HEK293 (cell line): ENCODE measurements at regions not wholly inside any gene's neighbourhood (a gene's known extent, or its start where the extent isn't known, plus 50 kb on each side); places are given as distances from the start of the nearest gene placed in this dataset.

Source experiments
- CTCF ChIA-PET: fragments of 350-600 bp; formaldehyde crosslinking; extraction: SDS; loops from one replicate; lab custom pipeline; 2021; ENCODE audit warnings: antibody characterized with exemption; lab: Yijun Ruan, JAX
- POLR2A ChIA-PET: fragments of 300-600 bp; formaldehyde crosslinking; extraction: SDS; loops from one replicate; lab custom pipeline; 2020; ENCODE audit warnings: antibody characterized with exemption, inconsistent platforms; lab: Yijun Ruan, JAX
- H3K27ac ChIP-seq: fragments of 200-500 bp; sonication (Bioruptor generic); 2 replicates; pipeline ENCODE4 v1.5.1; 2014; ENCODE audit warnings: low read depth, low read length, control low read depth, inconsistent platforms; ENCODE audit errors: extremely low read depth
- H3K36me3 ChIP-seq, 2 experiments: fragments of 200-500 bp in 1 of 2; sonication (Bioruptor generic) in 1 of 2; 1 replicate in 1 of 2; 2 replicates in 1 of 2; pipeline ENCODE4 v1.5.1; 2014 to 2017; ENCODE audit warnings: inconsistent platforms in 2 of 2, low read length in 2 of 2; ENCODE audit not compliant: control insufficient read depth in 2 of 2, insufficient read depth in 1 of 2
- H3K4me1 ChIP-seq: fragments of 200-500 bp; sonication (Bioruptor generic); 2 replicates; pipeline ENCODE4 v1.5.1; 2014; ENCODE audit warnings: mild to moderate bottlenecking, low read length, inconsistent platforms; ENCODE audit not compliant: control insufficient read depth, insufficient read depth
- H3K4me3 ChIP-seq: 2 replicates; pipeline ENCODE4 v1.5.1; 2011; ENCODE audit warnings: low read depth, mild to moderate bottlenecking, control low read depth, low read length, moderate library complexity
- H3K9me3 ChIP-seq: fragments of 200-500 bp; sonication (Bioruptor generic); 2 replicates; pipeline ENCODE4 v1.5.1; 2014; ENCODE audit warnings: low read depth, low read length, inconsistent platforms; ENCODE audit not compliant: control insufficient read depth, insufficient read depth
- ATF2 ChIP-seq: fragments of 450-650 bp; formaldehyde crosslinking; IDR thresholded peaks from 2 replicates; pipeline ENCODE4 v1.5.1; 2016; ENCODE audit warnings: missing biosample characterization, missing genetic modification characterization, low read depth
- GLIS1 ChIP-seq: fragments of 450-650 bp; formaldehyde crosslinking; IDR thresholded peaks from 2 replicates; pipeline ENCODE4 v1.5.1; 2016; ENCODE audit warnings: missing biosample characterization, missing genetic modification characterization
- HIC1 ChIP-seq: fragments of 450-650 bp; formaldehyde crosslinking; IDR thresholded peaks from 2 replicates; pipeline ENCODE4 v1.5.1; 2016; ENCODE audit warnings: missing biosample characterization, missing genetic modification characterization
- KLF8 ChIP-seq: fragments of 450-650 bp; formaldehyde crosslinking; IDR thresholded peaks from 2 replicates; pipeline ENCODE4 v1.5.1; 2016; ENCODE audit warnings: missing biosample characterization, missing genetic modification characterization
- MZF1 ChIP-seq: fragments of 450-650 bp; formaldehyde crosslinking; IDR thresholded peaks from 2 replicates; pipeline ENCODE4 v1.5.1; 2017; ENCODE audit warnings: missing biosample characterization, missing genetic modification characterization, borderline replicate concordance
- PATZ1 ChIP-seq: fragments of 450-650 bp; formaldehyde crosslinking; IDR thresholded peaks from 2 replicates; pipeline ENCODE4 v1.5.1; 2016; ENCODE audit warnings: missing biosample characterization, missing genetic modification characterization
- PRDM1 ChIP-seq: fragments of 450-650 bp; formaldehyde crosslinking; IDR thresholded peaks from 2 replicates; pipeline ENCODE4; 2016; ENCODE audit warnings: missing biosample characterization, missing genetic modification characterization
- PRDM2 ChIP-seq: fragments of 450-650 bp; formaldehyde crosslinking; IDR thresholded peaks from 2 replicates; pipeline ENCODE4 v1.5.1; 2016; ENCODE audit warnings: missing biosample characterization, missing genetic modification characterization, borderline replicate concordance
- PRDM6 ChIP-seq: fragments of 450-650 bp; formaldehyde crosslinking; IDR thresholded peaks from 2 replicates; pipeline ENCODE4 v1.5.1; 2017; ENCODE audit warnings: missing biosample characterization, missing genetic modification characterization
- ZBTB8A ChIP-seq: fragments of 450-650 bp; formaldehyde crosslinking; IDR thresholded peaks from 2 replicates; pipeline ENCODE4 v1.5.1; 2016; ENCODE audit warnings: missing biosample characterization, missing genetic modification characterization
- ZNF19 ChIP-seq: fragments of 450-650 bp; formaldehyde crosslinking; IDR thresholded peaks from 2 replicates; pipeline ENCODE4; 2016; ENCODE audit warnings: missing biosample characterization, missing genetic modification characterization, low read depth
- ZNF362 ChIP-seq: fragments of 450-650 bp; formaldehyde crosslinking; IDR thresholded peaks from 2 replicates; pipeline ENCODE4 v1.5.1; 2016; ENCODE audit warnings: missing biosample characterization, missing genetic modification characterization
- ZNF366 ChIP-seq: fragments of 450-650 bp; formaldehyde crosslinking; conservative IDR thresholded peaks from 2 replicates; pipeline ENCODE4 v1.5.1; 2016; ENCODE audit warnings: missing biosample characterization, missing genetic modification characterization
- ZNF473 ChIP-seq: fragments of 450-650 bp; formaldehyde crosslinking; IDR thresholded peaks from 2 replicates; pipeline ENCODE4 v1.5.1; 2017; ENCODE audit warnings: missing biosample characterization, missing genetic modification characterization
- ZNF530 ChIP-seq: fragments of 450-650 bp; formaldehyde crosslinking; IDR thresholded peaks from 2 replicates; pipeline ENCODE4 v1.5.1; 2016; ENCODE audit warnings: low read depth, missing biosample characterization, missing genetic modification characterization
- ZNF548 ChIP-seq: fragments of 450-650 bp; formaldehyde crosslinking; IDR thresholded peaks from 2 replicates; pipeline ENCODE4 v1.5.1; 2016; ENCODE audit warnings: missing biosample characterization, missing genetic modification characterization
- ZNF600 ChIP-seq: fragments of 450-650 bp; formaldehyde crosslinking; IDR thresholded peaks from 2 replicates; pipeline ENCODE4 v1.5.1; 2016; ENCODE audit warnings: missing biosample characterization, missing genetic modification characterization
- ZNF629 ChIP-seq: fragments of 450-650 bp; formaldehyde crosslinking; IDR thresholded peaks from 2 replicates; pipeline ENCODE4 v1.5.1; 2017; ENCODE audit warnings: missing biosample characterization, missing genetic modification characterization

GRCh38 chr11:116543911-116544475 is 228.8 kb downstream of the BUD13 start (continued):
- TF ChIP-seq PRDM2 (tag by site-specific recombination) (no peak), ZNF629 (tag by site-specific recombination) (no peak), ZNF600 (tag by site-specific recombination) (no peak)

GRCh38 chr11:116543099-116543498 is 229.7 kb downstream of the BUD13 start:
- H3K4me1 ChIP-seq, result no peaks in the 10 kb centered on the region
- ChIA-PET CTCF (no interaction called here), POLR2A (no interaction called here)
- H3K4me3 ChIP-seq, result no peak overlapping the region
- H3K27ac ChIP-seq, result no peak overlapping the region
- no peak for TF ChIP-seq MZF1 (tag by site-specific recombination)
- TF ChIP-seq KLF8, result no peak
- TF ChIP-seq ZNF548 (tag by site-specific recombination), result no peak
- no peak for TF ChIP-seq PATZ1 (tag by site-specific recombination)
- TF ChIP-seq HIC1 (tag by site-specific recombination), result no peak
- no peaks in the 10 kb centered on the region for H3K36me3 ChIP-seq
- no peaks in the 10 kb centered on the region for H3K9me3 ChIP-seq

- Histone ChIP-seq H3K4me3 (no peak overlapping the region), H3K36me3 (no peaks in the 10 kb centered on the region), H3K9me3 (no peaks in the 10 kb centered on the region), H3K27ac (no peak overlapping the region), H3K4me1 (no peaks in the 10 kb centered on the region)
- ChIA-PET CTCF (interaction anchor here (0.7 to 0.8 kb wide), 2 partner anchors 261 to 1472 kb away, joined by 3 to 4 read pairs; no protein-coding TSS in a partner anchor), POLR2A (no interaction called here)
- no peak for TF ChIP-seq PRDM1 (tag by site-specific recombination)
- TF ChIP-seq ZNF366, result no peak
- no peak for TF ChIP-seq ZNF362 (tag by site-specific recombination)
- no peak for TF ChIP-seq GLIS1 (tag by site-specific recombination)
- TF ChIP-seq ZNF19 (tag by site-specific recombination), result no peak
- no peak for TF ChIP-seq ZBTB8A (tag by site-specific recombination)
- no peak for TF ChIP-seq ZNF530 (tag by site-specific recombination)
- TF ChIP-seq PRDM6 (tag by site-specific recombination), result no peak
- no peak for TF ChIP-seq ZNF629 (tag by site-specific recombination)
- TF ChIP-seq ZNF473 (tag by site-specific recombination), result no peak
- no peak for TF ChIP-seq ATF2 (tag by site-specific recombination)
These were observed 230.4 kb downstream of the BUD13 start for GRCh38 chr11:116542406-116542805.
